Hepatocyte (in vitro differentiated cells): ENCODE measurements at regions not wholly inside any gene's neighbourhood (a gene's known extent, or its start where the extent isn't known, plus 50 kb on each side); places are given as distances from the start of the nearest gene placed in this dataset.

Experiments
- EZH2 ChIP-seq: fragments of 200-600 bp; sonication (generic); IDR thresholded peaks from 2 replicates; pipeline ENCODE4 v1.6.1; 2016; ENCODE audit warnings: antibody characterized with exemption, mild to moderate bottlenecking, borderline replicate concordance
- EZH2phosphoT487 ChIP-seq: fragments of 200-600 bp; sonication (generic); IDR thresholded peaks from one replicate; pipeline ENCODE4 v1.6.1; 2018; ENCODE audit warnings: antibody characterized with exemption, mild to moderate bottlenecking, low read depth, moderate library complexity; ENCODE audit not compliant: unreplicated experiment, severe bottlenecking
- TF ChIP-seq, protein P1 (sequence below): fragments of 200-600 bp; sonication (generic); IDR thresholded peaks from 2 replicates; pipeline ENCODE4 v1.5.1; 2016; ENCODE audit warnings: antibody characterized with exemption, mild to moderate bottlenecking; ENCODE audit not compliant: poor library complexity

DNA sequence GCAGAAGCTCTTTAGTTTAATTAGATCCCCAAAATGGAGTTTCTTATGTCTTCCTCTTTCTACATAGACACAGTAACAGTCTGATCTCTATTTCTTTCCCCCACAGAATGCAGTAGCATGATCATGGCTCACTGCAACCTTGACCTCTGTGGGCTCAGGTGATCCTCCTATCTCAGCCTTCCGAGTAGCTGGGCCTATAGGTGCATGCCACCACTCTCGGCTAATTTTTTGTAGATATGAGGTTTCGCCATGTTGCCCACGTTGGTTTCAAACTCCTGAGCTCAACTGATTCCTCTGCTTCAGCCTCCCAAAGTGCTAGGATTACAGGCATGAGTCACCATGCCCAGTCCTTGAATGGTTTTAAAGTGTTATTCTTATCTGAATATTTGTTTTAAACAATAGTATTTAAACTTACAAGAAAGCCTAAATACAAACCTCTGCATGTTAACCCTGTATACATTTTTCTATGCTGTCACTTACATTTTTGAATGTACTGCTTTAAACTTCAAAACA, 120.6 kb downstream of the GOSR1 start:
- TF ChIP-seq EZH2phosphoT487, result no peak
- TF ChIP-seq, protein P1, sequence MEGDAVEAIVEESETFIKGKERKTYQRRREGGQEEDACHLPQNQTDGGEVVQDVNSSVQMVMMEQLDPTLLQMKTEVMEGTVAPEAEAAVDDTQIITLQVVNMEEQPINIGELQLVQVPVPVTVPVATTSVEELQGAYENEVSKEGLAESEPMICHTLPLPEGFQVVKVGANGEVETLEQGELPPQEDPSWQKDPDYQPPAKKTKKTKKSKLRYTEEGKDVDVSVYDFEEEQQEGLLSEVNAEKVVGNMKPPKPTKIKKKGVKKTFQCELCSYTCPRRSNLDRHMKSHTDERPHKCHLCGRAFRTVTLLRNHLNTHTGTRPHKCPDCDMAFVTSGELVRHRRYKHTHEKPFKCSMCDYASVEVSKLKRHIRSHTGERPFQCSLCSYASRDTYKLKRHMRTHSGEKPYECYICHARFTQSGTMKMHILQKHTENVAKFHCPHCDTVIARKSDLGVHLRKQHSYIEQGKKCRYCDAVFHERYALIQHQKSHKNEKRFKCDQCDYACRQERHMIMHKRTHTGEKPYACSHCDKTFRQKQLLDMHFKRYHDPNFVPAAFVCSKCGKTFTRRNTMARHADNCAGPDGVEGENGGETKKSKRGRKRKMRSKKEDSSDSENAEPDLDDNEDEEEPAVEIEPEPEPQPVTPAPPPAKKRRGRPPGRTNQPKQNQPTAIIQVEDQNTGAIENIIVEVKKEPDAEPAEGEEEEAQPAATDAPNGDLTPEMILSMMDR, result no peak
- TF ChIP-seq EZH2, result no peak
